ENCODE measurements at regions not wholly inside any gene's neighbourhood (a gene's known extent, or its start where the extent isn't known, plus 50 kb on each side); places are given as distances from the start of the nearest gene placed in this dataset.

DNA sequence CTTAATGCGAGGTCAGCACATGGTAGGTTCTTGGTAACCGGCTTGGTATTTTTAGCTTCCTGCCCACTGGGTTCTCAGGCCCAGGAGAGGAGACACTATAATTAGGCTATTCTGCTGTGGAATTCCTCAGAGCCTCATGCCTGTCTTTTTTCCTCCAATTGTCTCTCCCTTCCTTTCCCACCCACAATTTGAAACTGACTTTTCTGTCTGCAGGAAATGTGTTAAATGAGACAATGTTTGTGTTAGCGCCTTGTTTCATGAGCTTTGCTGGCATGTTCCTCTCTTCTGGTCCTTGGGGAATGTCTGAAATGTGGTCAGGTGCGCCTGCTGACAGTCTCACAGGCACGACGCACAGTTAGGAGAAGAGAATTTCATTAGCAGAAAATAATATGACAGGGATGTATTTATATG lies 223.6 kb upstream of the CTNNB1 start:
- in situ Hi-C loops (cut with HindIII; ENCODE audit: low sequenced_read_pairs), result no loop called here

DNA sequence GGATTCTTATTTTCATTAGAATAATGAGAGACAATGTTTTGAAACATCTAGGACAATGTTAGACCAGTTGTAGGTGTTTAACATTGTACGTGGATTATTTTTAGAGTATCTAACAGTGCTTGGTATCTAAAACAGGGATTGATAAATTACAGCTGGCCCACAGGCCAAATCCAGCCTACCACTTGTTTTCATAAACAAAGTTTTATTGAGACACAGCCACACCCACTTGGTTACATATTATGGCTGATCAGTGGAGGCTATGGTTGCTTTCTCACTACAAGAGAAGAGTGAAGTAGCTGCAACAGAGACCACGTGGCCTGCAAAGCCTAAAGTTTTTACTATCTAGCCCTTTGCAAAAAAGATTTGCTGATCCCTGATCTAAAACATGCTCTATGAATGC lies 223.1 kb upstream of the CTNNB1 start:
- in situ Hi-C loops (cut with HindIII; ENCODE audit: low sequenced_read_pairs), result no loop called here

DNA sequence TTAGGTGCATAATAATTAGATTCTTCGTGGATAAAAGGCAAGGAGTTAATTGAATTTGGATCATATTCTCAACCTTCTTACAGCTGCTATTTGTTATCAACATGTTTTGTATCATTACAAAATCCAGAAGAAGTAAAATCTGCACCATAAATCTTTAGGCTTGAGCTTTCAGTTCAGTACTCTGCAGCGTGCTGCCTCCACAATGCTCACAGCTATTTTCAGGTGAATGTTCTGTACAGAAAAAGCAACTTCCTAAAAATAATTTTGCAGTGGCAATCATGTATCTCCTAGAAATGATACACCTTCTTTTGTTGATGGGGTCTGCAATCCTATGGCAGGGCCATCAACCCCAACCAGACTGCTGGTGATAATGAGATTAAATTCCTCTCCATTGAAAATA lies 220.9 kb upstream of the CTNNB1 start:
- in situ Hi-C loops (cut with HindIII; ENCODE audit: low sequenced_read_pairs), result no loop called here

DNA sequence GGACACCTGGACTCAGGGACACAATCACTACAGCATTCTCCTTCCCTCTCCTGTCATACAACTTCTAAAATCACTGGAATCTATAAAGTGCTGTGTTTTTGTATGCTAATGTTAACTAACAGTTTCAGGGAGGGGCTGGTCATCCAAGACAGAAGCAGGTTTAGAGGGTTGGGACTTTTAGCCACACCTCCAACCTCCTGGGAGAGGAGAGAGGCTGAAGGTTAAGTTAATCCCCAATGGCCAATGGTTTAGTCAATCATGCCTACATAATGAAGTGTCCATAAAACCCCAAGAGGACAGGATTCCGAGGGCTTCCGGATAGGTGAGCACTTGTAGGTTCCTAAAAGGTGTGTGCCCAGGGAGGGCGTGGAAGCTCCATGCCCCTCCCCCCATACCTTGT lies 219.3 kb upstream of the CTNNB1 start:
- in situ Hi-C loops (cut with HindIII; ENCODE audit: low sequenced_read_pairs), result no loop called here

DNA sequence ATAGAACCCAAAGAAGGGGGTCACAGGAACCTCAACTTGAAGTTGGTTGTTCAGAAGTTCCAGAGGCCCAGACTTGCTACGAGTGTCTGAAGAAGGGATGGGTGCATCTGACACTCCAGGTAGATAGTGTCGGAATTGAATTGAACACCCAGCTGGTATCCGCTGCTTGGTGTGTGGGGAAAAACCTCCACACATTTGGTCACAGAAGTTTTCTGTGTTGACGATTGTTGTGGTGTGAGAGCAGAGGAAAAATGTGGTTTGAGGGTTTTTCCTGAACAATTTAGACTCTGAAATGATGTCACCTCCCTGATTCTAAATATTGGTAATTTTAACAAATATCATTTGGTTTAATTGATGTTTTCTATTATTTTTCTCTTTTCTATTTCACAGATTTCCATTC lies 218.8 kb upstream of the CTNNB1 start:
- in situ Hi-C loops (cut with HindIII; ENCODE audit: low sequenced_read_pairs), result no loop called here

DNA sequence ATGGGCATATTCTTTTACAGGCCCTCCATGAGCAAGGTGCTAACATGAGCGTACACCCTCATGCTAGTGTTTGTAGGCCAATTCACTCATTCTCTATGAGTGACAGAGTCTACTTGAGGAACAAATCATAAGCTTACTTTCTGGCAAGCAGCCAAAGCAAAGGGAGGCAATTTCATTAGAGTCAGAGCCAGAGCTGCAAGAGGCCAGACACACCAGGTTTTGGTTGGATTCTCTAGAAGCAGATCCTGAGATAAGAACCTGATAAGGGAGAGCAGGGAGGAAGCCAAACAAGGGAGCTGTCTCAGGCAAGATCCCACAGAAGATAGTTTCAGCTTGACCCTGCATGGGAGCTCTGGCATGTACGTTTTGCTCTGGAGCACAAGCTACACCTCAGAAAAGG lies 214.1 kb upstream of the CTNNB1 start:
- in situ Hi-C loops (cut with HindIII; ENCODE audit: low sequenced_read_pairs), result loop anchor here (5.0 kb wide), 1 partner anchor 37 kb away; no protein-coding TSS in a partner anchor

DNA sequence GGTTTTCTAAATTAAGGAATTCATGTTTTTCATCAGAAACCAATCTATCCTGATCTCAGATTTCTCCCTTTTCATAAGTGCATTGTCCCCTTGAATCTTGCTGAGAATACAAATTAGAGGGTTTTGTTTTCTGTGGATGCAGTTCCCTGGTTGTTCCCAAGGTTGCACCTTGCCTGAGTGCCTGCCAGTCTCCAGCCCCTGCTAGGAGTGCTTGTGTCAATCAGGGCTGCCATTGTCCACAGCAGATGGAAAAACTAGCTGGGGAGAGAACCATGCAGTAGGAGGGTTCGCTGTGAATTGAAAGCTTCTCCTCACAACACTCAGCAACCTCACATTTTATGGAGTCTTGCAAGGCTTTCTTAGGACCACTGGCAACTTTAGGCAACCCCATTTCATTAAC lies 210.8 kb upstream of the CTNNB1 start:
- in situ Hi-C loops (cut with HindIII; ENCODE audit: low sequenced_read_pairs), result loop anchor here (5.0 kb wide), 1 partner anchor 34 kb away; no protein-coding TSS in a partner anchor

DNA sequence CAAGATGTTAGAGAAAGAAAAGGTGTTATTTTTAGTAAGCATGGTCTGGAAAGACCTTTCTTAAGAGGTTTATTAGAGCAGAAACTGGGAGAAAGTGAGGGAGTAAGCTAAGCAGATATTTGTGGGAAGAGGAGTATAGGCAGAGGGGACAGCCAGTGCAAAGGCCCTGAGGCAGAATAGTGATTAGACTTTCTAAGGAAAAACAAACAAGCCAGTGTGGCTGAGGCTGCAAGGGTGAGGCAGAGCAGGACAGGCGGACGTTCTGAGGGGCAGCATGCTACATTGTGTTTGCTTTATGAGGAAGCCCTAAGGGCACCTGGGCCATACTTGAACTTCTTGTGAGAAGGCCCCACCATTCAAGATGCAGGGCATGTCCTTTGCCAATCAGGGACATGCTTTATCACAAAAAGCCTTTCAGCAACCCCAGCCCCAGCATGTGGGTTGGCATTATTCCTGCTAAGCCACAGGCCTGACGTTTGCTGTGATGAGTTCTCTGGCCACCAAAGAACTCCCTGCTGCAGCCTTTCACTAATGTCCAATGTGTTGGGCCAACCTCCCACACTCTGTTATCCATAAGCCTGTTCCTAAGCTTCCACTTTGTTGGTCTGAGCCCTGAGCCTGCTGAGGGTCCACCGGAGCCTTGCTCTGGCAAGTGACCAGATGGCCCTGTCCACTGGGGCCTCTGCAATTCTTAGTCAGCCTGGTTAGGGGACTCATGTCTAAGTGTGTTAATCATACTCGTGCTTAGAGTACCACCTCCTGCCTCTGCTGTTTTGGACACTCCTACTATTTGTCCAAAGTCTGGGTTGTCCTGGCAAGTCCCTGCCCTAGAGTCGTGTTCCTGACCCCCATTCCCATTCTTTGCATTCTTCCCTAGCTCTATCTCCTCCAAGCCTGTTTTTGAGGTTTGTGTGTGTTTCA lies 209.9 kb upstream of the CTNNB1 start:
- in situ Hi-C loops (cut with HindIII; ENCODE audit: low sequenced_read_pairs), result loop anchor here (5.0 kb wide), 1 partner anchor 33 kb away; no protein-coding TSS in a partner anchor

DNA sequence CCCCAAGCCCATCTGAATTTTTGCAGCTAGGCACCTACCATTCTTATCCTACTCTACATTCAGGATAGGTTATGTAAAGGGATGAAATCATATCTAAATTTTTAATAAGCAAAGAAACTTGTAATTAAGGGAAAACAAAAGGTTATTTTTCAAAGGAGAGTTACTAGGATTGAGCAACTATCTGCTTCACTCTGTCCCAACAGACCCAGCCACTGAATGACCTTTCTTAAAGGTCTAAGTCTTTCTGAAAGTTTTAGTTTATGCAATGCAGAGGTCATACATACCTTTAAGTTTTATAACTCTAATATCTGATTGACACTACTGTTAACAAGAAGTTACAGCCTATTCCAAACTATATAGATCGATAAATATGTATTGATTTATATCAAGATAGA lies 209.2 kb upstream of the CTNNB1 start:
- in situ Hi-C loops (cut with HindIII; ENCODE audit: low sequenced_read_pairs), result no loop called here

DNA sequence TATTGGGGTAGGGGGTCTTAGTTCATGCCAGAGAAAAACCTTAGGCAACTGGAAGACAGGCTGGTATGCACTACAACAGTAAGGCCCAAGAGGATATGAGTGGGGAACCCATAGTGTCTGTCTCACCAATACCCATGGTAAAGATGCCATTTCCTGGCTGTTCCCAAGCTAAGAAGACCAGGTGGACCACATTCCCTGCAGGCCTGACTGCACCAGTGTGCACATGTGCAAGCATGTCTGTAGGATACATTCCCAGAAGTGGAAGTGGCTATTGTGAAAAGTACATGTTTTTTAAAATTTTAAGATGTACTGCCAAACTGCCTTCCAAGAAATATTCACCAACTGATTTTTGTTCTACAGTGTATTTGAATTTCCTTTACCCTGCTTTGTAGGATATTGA lies 207.3 kb upstream of the CTNNB1 start:
- in situ Hi-C loops (cut with HindIII; ENCODE audit: low sequenced_read_pairs), result no loop called here

DNA sequence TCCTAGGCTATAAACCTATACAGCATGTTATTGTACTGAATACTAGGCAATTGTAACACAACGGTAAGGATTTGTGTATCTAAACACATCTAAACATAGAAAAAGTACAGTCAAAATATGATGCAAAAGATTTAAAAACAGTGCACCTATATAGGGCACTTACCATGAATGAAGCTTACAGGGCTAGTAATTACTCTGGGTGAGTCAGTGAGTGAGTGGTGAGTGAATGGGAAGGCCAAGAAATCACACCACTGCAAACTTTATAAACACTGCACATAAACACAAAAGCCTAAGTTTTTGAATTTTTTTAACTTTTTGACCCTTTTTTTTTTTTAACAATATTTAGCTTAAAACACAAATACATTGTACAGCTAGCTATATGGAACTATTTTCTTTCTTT lies 204.7 kb upstream of the CTNNB1 start:
- in situ Hi-C loops (cut with HindIII; ENCODE audit: low sequenced_read_pairs), result no loop called here

DNA sequence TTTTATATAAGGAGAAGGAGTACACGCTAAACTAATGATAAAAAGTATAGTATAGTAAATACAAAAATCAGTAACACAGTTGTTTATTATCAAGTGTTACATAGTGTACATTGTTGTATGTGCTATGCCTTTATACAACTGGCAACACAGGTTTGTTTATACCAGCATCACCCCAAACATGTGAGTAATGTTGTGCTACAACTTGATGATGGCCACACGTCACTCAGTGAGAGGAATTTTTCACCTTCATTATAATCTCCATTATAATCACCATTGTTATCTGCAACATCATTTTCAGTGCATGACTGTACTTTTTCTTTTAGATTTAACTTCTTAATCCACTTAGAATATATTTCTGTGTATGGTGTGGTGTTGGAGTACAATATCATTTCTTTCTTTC lies 204.0 kb upstream of the CTNNB1 start:
- in situ Hi-C loops (cut with HindIII; ENCODE audit: low sequenced_read_pairs), result no loop called here

DNA sequence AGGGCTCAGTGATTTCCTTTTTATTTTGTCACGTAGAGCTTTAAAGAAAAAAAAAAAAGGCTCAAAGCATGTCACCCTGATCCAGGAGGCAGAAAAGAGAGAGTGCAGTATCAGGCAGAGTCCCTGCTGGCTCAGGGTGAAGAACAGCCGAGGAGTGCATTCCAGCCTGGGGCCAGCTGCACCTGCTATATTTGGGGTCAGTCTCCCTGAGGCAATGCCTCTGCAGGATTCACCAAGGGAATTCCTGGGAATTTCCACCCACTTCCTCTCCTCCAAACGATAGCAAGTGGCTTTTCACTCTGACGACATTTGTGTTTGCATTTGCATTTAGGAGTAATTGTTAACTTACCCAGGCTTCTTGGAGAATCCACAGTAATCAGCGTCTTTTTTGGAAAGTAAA lies 202.9 kb upstream of the CTNNB1 start:
- in situ Hi-C loops (cut with HindIII; ENCODE audit: low sequenced_read_pairs), result no loop called here

DNA sequence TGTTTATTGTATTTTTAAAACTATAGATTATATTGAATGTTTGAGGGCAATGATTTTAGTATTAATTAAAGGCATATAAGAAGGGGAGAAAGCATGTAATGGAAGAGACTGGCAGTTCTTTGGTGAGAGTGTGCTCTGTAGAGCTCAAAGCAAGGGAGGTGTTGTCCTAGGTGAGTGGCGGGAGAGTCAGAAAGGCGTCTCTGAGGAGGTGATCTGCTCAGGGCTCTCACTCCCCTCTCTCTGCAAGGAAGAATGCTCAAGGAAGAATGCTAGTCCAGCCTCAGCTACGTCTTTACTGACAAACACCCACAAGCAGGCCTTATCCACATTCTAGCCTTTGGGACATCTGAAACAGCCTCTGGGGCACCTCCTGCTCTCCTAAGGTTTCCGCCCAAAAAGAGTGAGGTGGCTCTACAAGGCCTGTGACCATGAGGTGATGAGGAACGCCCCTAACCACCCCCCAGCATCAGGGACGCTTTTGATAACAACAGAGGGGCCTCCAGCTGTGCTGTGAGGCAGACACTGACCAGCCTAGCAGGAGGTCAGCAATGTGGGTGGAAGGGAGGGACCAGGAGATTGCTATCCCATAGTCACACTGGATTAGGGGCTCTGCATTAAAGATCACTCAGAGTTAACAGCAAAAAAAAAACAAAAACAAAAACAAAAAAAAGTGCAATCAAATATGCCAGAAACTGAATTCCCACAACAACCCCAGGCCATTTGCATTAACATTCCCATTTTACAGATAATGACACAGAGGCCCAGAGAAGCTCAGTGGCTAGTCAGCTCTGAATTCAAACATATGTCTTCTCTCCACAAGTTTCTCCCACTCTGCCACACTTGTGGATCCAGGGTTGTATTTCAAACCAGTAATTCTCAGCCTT lies 202.2 kb upstream of the CTNNB1 start:
- in situ Hi-C loops (cut with HindIII; ENCODE audit: low sequenced_read_pairs), result no loop called here

DNA sequence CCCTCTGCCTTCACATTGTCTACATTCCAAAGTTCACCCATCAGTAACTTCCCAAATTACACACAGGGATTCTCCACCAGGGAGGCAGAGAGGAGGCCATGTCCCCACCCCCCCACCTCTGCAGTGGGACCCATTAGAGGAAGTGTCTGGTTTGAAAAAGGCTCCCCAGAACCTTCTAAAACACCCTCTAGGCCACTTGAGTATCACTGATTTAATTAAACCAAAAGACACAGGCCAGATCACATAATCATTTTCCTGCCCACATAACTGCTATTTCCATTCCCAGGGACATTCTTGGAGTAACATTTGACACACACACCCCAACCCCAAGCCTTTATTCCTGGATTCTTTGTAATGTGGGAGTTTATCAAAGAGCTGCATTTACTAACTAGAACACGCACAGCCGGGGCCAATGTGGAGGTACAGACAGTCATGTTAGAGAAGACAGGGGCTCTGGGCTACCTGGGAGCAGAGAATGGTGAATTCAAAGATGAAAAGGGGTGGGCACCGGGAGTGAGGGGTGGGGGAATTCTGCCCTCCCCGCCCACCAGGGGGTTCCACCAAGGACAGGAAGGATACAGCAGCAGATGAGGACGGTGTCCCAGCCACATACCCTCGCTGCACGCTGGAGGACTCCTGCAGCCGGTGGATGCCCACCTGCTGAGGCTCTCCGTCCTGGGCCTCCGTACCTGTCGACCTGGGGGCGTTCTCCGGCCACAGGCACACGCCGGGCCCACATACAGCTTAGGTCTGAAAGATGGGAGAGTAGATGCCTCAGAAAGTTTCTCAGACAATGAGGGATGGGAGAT lies 201.4 kb upstream of the CTNNB1 start:
- in situ Hi-C loops (cut with HindIII; ENCODE audit: low sequenced_read_pairs), result no loop called here

DNA sequence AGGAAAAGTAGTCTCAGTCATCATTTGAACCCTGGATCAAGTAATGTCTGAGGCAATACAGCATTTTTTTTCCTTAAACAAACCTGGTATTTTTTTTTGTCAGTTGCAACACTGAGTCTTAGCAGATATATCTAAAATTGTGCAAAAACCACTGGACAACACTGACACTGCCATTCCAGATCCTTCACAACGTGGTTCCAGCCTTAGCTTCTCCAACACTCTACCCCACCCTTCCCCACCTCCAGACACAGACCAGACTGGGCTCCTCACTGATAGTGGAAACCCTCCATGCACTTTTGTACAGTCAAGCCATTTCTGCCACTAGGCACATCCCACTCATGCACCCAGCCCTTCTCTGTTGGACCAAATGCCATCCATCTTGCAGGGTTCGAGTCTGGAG lies 199.6 kb upstream of the CTNNB1 start:
- in situ Hi-C loops (cut with HindIII; ENCODE audit: low sequenced_read_pairs), result no loop called here

DNA sequence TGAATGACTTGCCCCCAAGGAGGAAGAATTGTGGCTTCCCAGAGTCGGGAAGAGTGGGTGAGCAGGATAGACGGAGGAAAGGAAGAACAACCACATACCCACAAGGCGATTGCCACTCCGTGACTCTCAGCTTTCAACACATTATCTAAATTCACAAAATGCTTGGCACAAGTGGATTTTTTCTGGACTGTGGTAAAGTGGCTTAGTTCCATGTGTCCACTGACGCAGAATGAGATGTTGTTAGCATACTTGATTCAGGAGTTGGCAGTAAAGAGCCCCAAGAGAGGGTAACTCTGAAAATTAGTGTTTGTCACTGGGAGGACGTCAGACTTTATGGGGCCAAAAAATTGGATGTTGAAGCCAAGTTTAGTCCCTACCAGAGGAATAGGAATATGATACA lies 198.8 kb upstream of the CTNNB1 start:
- in situ Hi-C loops (cut with HindIII; ENCODE audit: low sequenced_read_pairs), result no loop called here

DNA sequence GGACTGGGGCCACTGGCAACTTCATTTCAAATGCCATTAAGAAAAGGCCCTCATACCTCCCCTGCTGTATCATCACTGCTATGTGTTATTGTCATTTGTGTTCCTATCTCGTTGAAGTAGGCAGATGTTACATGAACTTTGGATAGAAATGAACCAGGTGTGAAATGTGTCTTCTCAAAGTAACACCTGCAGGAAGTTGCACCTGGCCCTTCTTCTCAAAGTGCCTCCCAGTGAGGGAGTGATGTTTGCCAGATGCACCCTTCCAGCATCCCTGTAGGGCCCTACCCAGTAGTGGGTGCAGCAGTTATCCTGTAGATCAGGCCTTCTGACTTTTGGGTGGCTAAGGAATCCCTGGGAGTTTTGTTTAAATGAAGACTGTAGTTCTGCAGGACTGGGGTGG lies 197.7 kb upstream of the CTNNB1 start:
- in situ Hi-C loops (cut with HindIII; ENCODE audit: low sequenced_read_pairs), result no loop called here

DNA sequence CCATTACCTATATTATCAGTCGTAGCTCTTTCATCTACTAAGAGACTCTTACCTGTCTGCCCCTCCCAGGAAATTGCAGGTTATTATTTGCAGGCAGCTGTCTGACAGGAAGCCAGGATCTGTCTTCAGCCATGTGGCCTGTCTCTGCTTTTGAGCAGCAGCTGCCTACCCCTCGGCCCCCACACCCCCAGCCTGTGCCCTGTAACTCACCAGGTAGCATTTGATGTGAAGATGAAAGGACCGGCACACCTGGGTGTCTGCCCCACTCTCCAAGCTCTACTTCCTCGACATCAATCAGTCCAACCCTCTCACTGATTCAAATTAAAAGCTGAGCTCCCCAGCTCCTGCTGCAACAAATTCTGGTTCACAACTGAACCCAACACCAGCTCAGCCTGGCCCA lies 197.2 kb upstream of the CTNNB1 start:
- in situ Hi-C loops (cut with HindIII; ENCODE audit: low sequenced_read_pairs), result no loop called here

DNA sequence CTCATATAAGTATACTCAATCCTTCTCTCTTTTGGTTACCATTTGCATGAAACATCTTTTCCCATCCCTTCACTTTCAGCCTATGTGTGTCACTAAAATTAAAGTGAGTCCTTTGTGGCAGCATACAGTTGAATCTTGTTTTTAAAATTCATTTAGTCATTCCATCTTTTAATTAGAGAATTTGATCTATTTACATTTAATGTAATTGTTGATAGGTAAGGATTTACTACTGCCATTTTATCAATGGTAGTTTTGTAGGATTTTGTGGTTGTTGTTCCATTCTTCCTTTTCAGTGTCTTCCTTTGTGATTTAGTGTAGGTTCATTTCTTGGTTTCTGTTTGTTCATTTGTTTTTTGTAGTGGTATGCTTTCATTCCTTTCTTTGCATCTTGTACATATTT lies 191.9 kb upstream of the CTNNB1 start:
- in situ Hi-C loops (cut with HindIII; ENCODE audit: low sequenced_read_pairs), result no loop called here

DNA sequence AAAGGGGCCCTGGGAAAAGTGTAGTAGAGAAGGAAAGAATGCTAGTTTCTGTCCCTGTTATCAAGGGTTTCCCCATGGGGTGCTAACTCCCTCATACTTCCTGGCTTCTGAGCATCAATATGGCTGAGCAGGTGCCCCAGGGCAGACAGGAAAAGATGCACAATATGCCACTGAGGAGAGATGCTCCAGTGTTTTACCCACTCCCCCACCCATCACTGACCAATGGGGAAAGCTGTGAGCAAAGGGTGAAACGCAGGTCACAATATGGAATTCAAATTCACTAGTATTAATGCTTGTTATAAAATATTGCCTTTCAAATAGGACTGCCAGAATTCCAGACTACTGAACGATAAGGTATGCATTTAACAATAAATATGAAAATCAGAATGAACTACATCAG lies 187.5 kb upstream of the CTNNB1 start:
- in situ Hi-C loops (cut with HindIII; ENCODE audit: low sequenced_read_pairs), result no loop called here
